Mononuclear cell (primary cell): ENCODE measurements at regions not wholly inside any gene's neighbourhood (a gene's known extent, or its start where the extent isn't known, plus 50 kb on each side); places are given as distances from the start of the nearest gene placed in this dataset.
"Not testable (repeated sequence)": the region's sequence is repeated elsewhere in the genome, so short reads cannot be mapped to it uniquely, and the experiment has no call there.

Source experiments
- H3K27me3 ChIP-seq: 2 replicates; pipeline ENCODE4 v1.6.0; 2011; ENCODE audit warnings: low read length, control low read depth; ENCODE audit not compliant: insufficient read depth
- H3K4me1 ChIP-seq: 2 replicates; pipeline ENCODE4 v1.5.1; 2011; ENCODE audit warnings: mild to moderate bottlenecking, low read length, control low read depth; ENCODE audit not compliant: insufficient read depth
- H3K4me3 ChIP-seq: 2 replicates; pipeline ENCODE4 v1.5.1; 2011; ENCODE audit warnings: mild to moderate bottlenecking, low read length, moderate library complexity
- H3K9me3 ChIP-seq: 2 replicates; pipeline ENCODE4 v1.5.1; 2011; ENCODE audit warnings: low read depth, mild to moderate bottlenecking, control low read depth, low read length

- no peaks in the 10 kb centered on the region for H3K4me1 ChIP-seq
- no peaks in the 10 kb centered on the region for H3K9me3 ChIP-seq
- H3K27me3 ChIP-seq: no peaks in the 10 kb centered on the region
- H3K4me3 ChIP-seq: no peak overlapping the region
Observed at GRCh38 chr6:146965110-146965689, 239.0 kb upstream of the STXBP5 start.

- H3K4me1 ChIP-seq: no peaks in the 10 kb centered on the region
- H3K27me3 ChIP-seq: no peaks in the 10 kb centered on the region
- no peaks in the 10 kb centered on the region for H3K9me3 ChIP-seq
- H3K4me3 ChIP-seq: no peak overlapping the region
Observed at GRCh38 chr6:146968041-146968760, 236.0 kb upstream of the STXBP5 start.

- Histone ChIP-seq H3K4me3 (no peak overlapping the region), H3K4me1 (no peaks in the 10 kb centered on the region), H3K27me3 (no peaks in the 10 kb centered on the region), H3K9me3 (no peaks in the 10 kb centered on the region)
Observed at GRCh38 chr6:146972546-146972945, 231.7 kb upstream of the STXBP5 start.

GRCh38 chr6:146974351-146974750, 229.9 kb upstream of the STXBP5 start:
- no peak overlapping the region for H3K4me3 ChIP-seq
- H3K4me1 ChIP-seq: no peaks in the 10 kb centered on the region
- no peaks in the 10 kb centered on the region for H3K27me3 ChIP-seq
- no peaks in the 10 kb centered on the region for H3K9me3 ChIP-seq

DNA sequence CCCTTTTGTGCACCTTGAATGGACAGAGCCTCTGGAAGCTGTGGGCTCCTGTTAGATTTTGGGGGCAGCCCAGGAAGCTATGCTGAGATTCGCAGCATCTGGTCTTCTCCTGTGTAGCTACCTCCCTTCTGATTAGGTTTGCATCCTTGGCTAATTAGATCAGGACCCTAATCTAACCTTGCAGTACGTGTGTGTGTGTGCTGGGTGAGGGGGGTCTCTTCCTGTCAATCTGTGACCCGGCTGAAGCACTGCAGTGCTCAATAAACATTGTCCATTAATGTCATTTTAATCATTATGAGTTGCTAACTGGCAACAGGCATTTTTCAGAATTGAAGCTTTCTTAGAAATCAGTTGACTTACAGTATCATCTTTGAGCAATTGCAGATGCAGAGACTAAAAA, 229.1 kb upstream of the STXBP5 start:
- no peak overlapping the region for H3K4me3 ChIP-seq
- no peaks in the 10 kb centered on the region for H3K9me3 ChIP-seq
- no peaks in the 10 kb centered on the region for H3K4me1 ChIP-seq
- no peaks in the 10 kb centered on the region for H3K27me3 ChIP-seq

DNA sequence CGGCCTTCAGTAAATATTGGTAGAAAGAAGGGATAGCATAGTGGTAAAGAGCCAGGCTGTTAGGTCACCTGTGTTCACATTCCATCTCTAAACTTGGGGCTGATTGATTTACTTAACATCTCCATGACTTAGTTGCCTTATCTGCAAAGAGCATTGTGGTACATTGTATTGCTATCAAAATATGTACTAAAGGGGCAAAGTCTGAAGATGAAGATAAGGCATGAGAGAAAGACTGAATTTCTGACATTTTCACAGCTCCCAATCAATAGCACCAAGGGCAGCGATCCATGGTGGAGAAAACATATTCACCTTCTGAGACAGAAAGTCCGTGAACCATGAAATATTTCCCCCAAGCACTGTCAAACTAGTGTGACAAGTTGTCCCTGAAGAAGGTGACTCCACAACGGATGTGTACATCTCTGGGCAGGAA, 223.3 kb upstream of the STXBP5 start:
- no peak overlapping the region for H3K4me3 ChIP-seq
- no peaks in the 10 kb centered on the region for H3K27me3 ChIP-seq
- no peaks in the 10 kb centered on the region for H3K4me1 ChIP-seq
- no peaks in the 10 kb centered on the region for H3K9me3 ChIP-seq

- H3K4me1 ChIP-seq: no peaks in the 10 kb centered on the region
- H3K27me3 ChIP-seq: no peaks in the 10 kb centered on the region
- H3K9me3 ChIP-seq: no peaks in the 10 kb centered on the region
- H3K4me3 ChIP-seq: no peak overlapping the region
Observed at GRCh38 chr6:146981981-146982380, 222.2 kb upstream of the STXBP5 start.

DNA sequence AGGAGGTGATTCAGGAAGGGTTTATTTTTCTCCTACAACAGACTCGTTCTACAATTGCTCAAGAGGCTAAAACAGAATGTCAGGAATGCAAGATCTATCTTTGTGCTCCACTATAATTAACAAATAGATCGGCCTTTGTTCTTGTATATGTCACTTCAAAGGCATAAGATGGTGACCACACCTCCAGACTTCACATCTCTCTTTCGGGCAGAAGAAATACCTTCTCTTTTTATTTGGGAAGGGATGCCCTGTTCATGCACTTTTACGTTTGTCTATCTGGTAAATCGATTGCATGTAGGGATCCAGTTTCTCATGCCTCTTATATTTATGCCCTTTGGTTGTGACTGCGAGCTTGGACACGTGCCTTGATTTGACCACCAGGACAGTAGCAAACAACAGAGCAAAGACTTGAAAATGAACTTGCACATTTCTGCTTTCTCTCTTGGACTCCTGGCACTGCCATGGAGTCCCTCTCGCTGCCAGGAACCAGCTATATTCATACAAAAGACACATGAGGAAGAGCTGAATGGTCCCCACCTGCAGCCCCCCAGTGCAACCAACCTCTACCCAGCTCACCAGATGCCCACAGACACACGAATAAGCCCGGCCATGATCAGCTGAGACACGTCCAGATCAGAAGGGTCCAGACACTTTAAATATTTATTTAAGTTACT, 219.8 kb upstream of the STXBP5 start:
- no peaks in the 10 kb centered on the region for H3K4me1 ChIP-seq
- H3K4me3 ChIP-seq: no peak overlapping the region
- H3K9me3 ChIP-seq: no peaks in the 10 kb centered on the region
- H3K27me3 ChIP-seq: no peaks in the 10 kb centered on the region

DNA sequence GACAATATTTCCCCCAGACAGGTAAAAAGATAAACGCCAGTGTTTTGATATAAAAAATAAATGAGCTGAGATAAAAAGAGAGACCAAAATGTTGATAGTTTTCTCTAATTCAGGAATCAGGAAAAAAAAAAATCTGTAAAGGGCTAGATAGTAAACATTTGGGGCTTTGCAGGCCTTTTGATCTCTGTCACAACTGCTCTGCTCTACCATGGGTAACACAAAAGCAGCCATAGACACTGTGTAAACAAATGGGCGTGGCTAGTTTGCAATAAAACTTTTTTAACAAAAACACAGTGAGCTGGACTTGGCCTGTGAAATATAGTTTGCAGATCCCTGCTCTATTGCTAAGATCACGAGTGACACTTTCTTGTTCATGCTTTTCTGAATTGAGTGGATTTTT, 219.1 kb upstream of the STXBP5 start:
- no peaks in the 10 kb centered on the region for H3K4me1 ChIP-seq
- no peak overlapping the region for H3K4me3 ChIP-seq
- no peaks in the 10 kb centered on the region for H3K27me3 ChIP-seq
- H3K9me3 ChIP-seq: no peaks in the 10 kb centered on the region

DNA sequence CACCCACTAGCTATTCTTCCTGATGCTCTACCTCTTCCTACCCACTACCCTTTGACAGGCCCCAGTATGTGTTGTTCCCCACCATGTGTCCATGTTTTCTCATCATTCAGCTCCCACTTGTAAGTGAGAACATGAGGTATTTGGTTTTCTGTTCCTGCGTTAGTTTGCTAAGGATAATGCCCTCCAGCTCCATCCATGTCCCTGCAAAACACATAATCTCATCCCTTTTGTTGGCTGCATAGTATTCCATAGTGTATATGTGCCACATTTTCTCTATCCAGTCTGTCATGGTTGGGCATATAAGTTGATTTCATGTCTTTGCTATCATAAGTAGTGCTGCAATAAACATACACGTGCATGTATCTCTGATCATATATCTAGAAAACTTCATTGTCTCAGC, 218.3 kb upstream of the STXBP5 start:
- no peaks in the 10 kb centered on the region for H3K4me1 ChIP-seq
- no peaks in the 10 kb centered on the region for H3K9me3 ChIP-seq
- H3K4me3 ChIP-seq: no peak overlapping the region
- no peaks in the 10 kb centered on the region for H3K27me3 ChIP-seq

DNA sequence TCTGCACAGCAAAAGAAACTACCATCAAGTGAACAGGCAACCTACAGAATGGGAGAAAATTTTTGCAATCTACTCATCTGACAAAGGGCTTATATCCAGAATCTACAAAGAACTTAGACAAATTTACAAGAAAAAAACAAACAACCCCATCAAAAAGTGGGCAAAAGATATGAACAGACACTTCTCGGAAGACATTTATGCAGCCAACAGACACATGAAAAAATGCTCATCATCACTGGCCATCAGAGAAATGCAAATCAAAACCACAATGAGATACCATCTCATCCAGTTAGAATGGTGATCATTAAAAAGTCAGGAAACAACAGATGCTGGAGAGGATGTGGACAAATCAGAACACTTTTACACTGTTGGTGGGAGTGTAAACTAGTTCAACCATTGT, 216.3 kb upstream of the STXBP5 start:
- H3K4me1 ChIP-seq, H3K4me3 ChIP-seq, H3K9me3 ChIP-seq, H3K27me3 ChIP-seq: not testable (repeated sequence)

- Histone ChIP-seq H3K9me3 (no peaks in the 10 kb centered on the region), H3K4me3 (no peak overlapping the region), H3K4me1 (no peaks in the 10 kb centered on the region), H3K27me3 (no peaks in the 10 kb centered on the region)
Observed at GRCh38 chr6:146989860-146990259, 214.4 kb upstream of the STXBP5 start.

DNA sequence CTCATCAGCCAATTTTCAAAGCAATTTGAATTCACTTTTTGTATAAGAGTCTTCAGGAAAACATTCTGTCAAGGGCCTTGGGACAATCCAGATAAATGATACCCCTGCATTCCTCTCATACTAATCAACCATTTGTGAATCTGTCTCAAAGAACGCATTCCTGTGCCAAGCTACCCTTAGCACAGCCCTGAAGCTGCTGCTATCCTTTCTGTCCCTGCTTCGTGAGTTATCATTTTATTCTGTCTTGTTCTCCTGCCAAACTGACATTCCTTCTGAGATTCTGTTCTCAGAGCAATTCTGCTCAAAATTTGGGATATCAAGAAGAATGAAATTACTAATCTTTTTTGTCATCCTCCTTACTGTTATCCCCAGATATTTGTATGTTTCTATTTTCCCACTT, 213.9 kb upstream of the STXBP5 start:
- H3K9me3 ChIP-seq: no peaks in the 10 kb centered on the region
- H3K27me3 ChIP-seq: no peaks in the 10 kb centered on the region
- no peaks in the 10 kb centered on the region for H3K4me1 ChIP-seq
- no peak overlapping the region for H3K4me3 ChIP-seq

- Histone ChIP-seq H3K4me1 (no peaks in the 10 kb centered on the region), H3K9me3 (no peaks in the 10 kb centered on the region), H3K4me3 (no peak overlapping the region), H3K27me3 (no peaks in the 10 kb centered on the region)
Observed at GRCh38 chr6:146990821-146991798, 213.1 kb upstream of the STXBP5 start.

DNA sequence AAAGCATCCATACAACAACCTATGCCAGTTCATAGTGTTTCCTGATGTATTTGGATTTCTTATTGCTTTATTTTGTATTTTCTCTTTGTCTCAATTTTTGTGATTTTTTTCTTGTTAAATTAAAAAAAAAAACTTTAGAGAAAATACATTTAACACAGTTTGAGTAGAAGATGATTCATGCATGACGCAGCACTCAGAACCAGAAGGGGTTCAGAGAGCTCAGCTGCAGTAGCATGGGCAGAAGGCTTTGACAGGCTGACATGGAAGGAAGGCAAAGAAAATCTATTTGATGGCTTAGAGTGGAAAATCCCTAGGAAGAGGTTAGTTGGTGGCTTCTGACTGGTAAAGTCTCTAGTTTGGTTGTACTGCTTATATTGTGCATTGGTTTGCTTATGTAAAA, 207.2 kb upstream of the STXBP5 start:
- no peaks in the 10 kb centered on the region for H3K27me3 ChIP-seq
- no peaks in the 10 kb centered on the region for H3K9me3 ChIP-seq
- no peaks in the 10 kb centered on the region for H3K4me1 ChIP-seq
- H3K4me3 ChIP-seq: no peak overlapping the region
